Thyroid gland (tissue), 4 donors: ENCODE measurements at regions not wholly inside any gene's neighbourhood (a gene's known extent, or its start where the extent isn't known, plus 50 kb on each side); places are given as distances from the start of the nearest gene placed in this dataset.

ENCODE experiments used
- DNase-seq, 2 donors: peaks; one replicate each; pipeline ENCODE4 v3.0.0-alpha.2; 2019
- H3K27ac ChIP-seq, 3 donors: fragments of 200-600 bp; sonication (generic); 1 replicate in 2 of 3; 2 replicates in 1 of 3; pipeline ENCODE4 v1.5.1; 2016 to 2019; ENCODE audit warnings: mild to moderate bottlenecking in 1 of 3, moderate library complexity in 1 of 3
- H3K27me3 ChIP-seq: fragments of 200-600 bp; sonication (generic); one replicate; pipeline ENCODE4 v1.5.1; 2019
- H3K36me3 ChIP-seq, 2 donors: fragments of 200-600 bp; sonication (generic); one replicate each; pipeline ENCODE4 v1.5.1; 2016 to 2019
- H3K4me1 ChIP-seq, 2 donors: fragments of 200-600 bp; sonication (generic); one replicate each; pipeline ENCODE4 v1.5.1; 2017 to 2019
- H3K4me3 ChIP-seq, 3 donors: fragments of 200-600 bp; sonication (generic); replicated peaks in 1 of 3; 1 replicate in 2 of 3; 2 replicates in 1 of 3; pipeline ENCODE4 v1.5.1; 2016; ENCODE audit warnings: mild to moderate bottlenecking in 1 of 3
- H3K9me3 ChIP-seq: fragments of 200-600 bp; sonication (generic); one replicate; pipeline ENCODE4 v1.5.1; 2017
- POLR2A ChIP-seq, 2 donors: fragments of 450-650 bp; IDR thresholded peaks; one replicate each; pipeline ENCODE4 v1.6.1; 2017; ENCODE audit warnings: antibody characterized with exemption in 2 of 2, mild to moderate bottlenecking in 2 of 2, moderate library complexity in 1 of 2
- WGBS, 2 donors: methylation state at CpG; one replicate each; pipeline ENCODE4 v1.1.5; 2017; 5-methylcytosine and 5-hydroxymethylcytosine counted together
- intact Hi-C: fragments of 100-400 bp; cut with DNase I; formaldehyde crosslinking; loops from one replicate; pipeline ENCODE4 v1.15.1; 2023
- TF ChIP-seq, protein P1 (sequence below), 6 experiments: fragments of 200-600 bp in 3 of 6; fragments of 450-650 bp in 3 of 6; sonication (generic) in 3 of 6; IDR thresholded peaks; one replicate each; pipeline ENCODE4 v1.5.1; 2016 to 2019; ENCODE audit warnings: antibody characterized with exemption in 6 of 6, mild to moderate bottlenecking in 2 of 6, inconsistent platforms in 1 of 6, moderate library complexity in 1 of 6

DNA sequence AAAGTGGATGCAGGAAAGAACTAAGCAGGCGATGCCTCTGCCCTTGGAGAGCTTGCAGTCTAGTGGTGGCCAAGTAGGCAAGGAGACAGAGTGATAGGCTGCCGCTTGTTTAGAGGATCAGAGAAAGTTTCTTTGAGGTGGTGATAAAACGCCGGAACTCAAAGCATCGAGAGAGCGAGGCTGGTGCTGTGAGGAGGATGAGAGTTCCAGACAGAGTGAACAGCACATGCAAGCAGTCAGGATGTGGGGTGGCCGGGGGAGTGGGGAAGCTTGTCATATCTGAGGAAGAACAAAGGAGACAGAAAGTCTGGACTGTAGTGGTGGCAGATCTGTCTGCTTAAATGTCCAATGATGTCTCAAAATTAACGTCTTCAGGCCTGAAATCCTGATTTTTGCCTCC, 319.7 kb downstream of the SNAPC1 start:
- H3K27me3 ChIP-seq: no peaks in the 10 kb centered on the region
- no peaks in the 10 kb centered on the region for H3K36me3 ChIP-seq
- H3K4me3 ChIP-seq: no peak overlapping the region
- H3K4me1 ChIP-seq: no peaks in the 10 kb centered on the region
- intact Hi-C loops: no loop called here
- no peaks in the 10 kb centered on the region for H3K9me3 ChIP-seq
- TF ChIP-seq, protein P1, sequence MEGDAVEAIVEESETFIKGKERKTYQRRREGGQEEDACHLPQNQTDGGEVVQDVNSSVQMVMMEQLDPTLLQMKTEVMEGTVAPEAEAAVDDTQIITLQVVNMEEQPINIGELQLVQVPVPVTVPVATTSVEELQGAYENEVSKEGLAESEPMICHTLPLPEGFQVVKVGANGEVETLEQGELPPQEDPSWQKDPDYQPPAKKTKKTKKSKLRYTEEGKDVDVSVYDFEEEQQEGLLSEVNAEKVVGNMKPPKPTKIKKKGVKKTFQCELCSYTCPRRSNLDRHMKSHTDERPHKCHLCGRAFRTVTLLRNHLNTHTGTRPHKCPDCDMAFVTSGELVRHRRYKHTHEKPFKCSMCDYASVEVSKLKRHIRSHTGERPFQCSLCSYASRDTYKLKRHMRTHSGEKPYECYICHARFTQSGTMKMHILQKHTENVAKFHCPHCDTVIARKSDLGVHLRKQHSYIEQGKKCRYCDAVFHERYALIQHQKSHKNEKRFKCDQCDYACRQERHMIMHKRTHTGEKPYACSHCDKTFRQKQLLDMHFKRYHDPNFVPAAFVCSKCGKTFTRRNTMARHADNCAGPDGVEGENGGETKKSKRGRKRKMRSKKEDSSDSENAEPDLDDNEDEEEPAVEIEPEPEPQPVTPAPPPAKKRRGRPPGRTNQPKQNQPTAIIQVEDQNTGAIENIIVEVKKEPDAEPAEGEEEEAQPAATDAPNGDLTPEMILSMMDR (IDR thresholded peaks at IDR 0.05): no peak
- TF ChIP-seq POLR2A (IDR thresholded peaks at IDR 0.05): no peak
- 83 to 85% methylated on average over 8 of the region's 8 CpGs for WGBS, 2 donors
- H3K27ac ChIP-seq: no peak overlapping the region
- DNase-seq: no peak

DNA sequence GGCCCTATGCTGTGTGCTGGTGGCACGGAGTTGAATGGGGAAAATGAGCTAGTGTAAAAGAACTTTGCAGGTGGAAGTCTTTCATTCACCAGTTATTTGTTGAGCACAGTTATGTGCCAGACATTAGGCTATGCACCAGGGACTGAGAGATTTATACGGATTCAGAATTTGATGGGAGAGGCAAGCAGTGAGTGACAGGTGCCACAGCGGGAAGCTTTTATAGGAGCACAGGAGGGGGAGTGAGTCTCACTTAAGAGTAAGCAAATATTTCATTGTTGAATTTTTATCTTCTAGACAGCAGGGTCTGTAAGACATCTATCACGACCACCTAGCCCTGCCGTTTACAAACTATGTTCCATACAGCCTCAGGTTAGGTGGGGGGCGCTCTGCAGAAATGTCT, 320.6 kb downstream of the SNAPC1 start:
- Histone ChIP-seq H3K9me3 (no peaks in the 10 kb centered on the region), H3K27me3 (no peaks in the 10 kb centered on the region), H3K4me1 (no peaks in the 10 kb centered on the region), H3K36me3 (no peaks in the 10 kb centered on the region), H3K27ac (no peak overlapping the region), H3K4me3 (no peak overlapping the region)
- DNase-seq: no peak
- intact Hi-C loops: no loop called here
- 75 to 90% methylated on average over 6 of the region's 6 CpGs for WGBS, 2 donors
- TF ChIP-seq, protein P1 (IDR thresholded peaks at IDR 0.05): no peak
- TF ChIP-seq POLR2A (IDR thresholded peaks at IDR 0.05): no peak

DNA sequence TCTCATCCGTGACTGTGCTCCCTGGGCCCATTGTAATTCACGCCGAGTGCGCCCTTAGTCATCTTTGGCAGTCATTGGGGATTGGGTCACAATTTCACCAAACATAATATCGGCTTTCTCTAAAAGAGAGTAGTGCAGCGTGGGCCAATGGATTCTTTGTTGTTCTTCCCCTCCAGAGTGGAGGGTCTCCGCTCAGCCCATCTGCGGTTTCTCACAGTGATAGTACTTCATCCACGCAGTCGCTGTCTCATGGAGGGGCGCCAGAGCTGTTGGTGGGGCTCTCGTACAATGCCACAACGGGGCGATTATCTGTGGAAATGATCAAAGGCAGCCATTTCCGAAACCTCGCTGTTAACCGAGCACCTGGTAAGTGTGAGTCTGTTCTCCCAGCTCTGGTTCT, 321.8 kb downstream of the SNAPC1 start:
- intact Hi-C loops: no loop called here
- no peaks in the 10 kb centered on the region for H3K27me3 ChIP-seq
- no peak overlapping the region for H3K4me3 ChIP-seq

DNA sequence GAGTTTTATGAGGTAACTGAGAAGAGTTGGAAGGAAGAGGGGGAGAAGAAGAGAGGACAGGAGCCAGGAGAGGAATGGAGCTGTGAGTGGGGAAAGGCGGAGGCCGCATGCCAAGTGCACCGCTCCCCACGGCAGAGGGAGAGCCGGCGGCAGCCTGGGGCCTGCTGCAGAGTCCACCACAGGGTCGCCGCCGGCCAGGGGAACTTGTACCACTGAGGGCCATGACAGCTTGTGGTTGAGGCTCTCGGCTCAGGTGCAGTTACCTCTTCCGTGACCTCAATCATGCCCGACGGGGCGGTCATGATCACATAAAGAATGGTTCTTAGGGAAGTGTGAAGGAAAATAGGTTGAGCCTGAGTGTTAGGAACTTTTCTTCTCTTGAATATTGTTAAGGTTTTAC, 325.0 kb downstream of the SNAPC1 start:
- Histone ChIP-seq H3K36me3 (no peaks in the 10 kb centered on the region), H3K4me3 (no peak overlapping the region), H3K27ac (no peak overlapping the region), H3K27me3 (no peaks in the 10 kb centered on the region), H3K9me3 (no peaks in the 10 kb centered on the region), H3K4me1 (no peaks in the 10 kb centered on the region)
- WGBS, 2 donors: 92 to 95% methylated on average over 14 of the region's 14 CpGs
- no peak for DNase-seq
- no peak for TF ChIP-seq POLR2A (IDR thresholded peaks at IDR 0.05)
- TF ChIP-seq, protein P1 (IDR thresholded peaks at IDR 0.05): no peak
- intact Hi-C loops: no loop called here

More for the DNA sequence above, 321.8 kb downstream of the SNAPC1 start:
- TF ChIP-seq, protein P1 (IDR thresholded peaks at IDR 0.05): no peak
- no peak for TF ChIP-seq POLR2A (IDR thresholded peaks at IDR 0.05)
- Histone ChIP-seq H3K9me3 (no peaks in the 10 kb centered on the region), H3K4me1 (no peaks in the 10 kb centered on the region), H3K36me3 (no peaks in the 10 kb centered on the region), H3K27ac (no peak overlapping the region)
- 96% methylated on average over 17 of the region's 17 CpGs for WGBS, 2 donors
- DNase-seq: no peak

DNA sequence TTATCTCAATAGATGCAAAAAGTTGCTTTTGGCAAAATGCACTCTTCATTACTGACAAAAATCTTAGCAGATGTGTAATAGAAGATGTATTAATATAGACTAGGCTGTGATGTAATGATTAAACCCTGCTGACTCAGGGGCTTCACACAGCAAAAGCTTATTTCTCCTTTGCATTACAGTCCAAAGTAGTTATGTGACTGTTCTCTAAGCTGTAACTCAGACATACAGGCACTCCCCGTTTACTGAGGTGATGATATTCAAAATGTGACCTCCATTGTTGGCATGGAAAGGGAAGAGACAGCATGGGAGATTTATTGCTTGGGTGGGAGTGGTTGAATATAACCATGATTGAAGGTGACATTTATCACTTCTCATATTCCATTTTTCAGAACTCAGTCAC, 331.5 kb downstream of the SNAPC1 start:
- Histone ChIP-seq H3K4me1 (no peaks in the 10 kb centered on the region), H3K36me3 (no peaks in the 10 kb centered on the region), H3K27me3 (no peaks in the 10 kb centered on the region), H3K4me3 (no peak overlapping the region), H3K9me3 (no peaks in the 10 kb centered on the region), H3K27ac (no peak overlapping the region)
- TF ChIP-seq, protein P1 (IDR thresholded peaks at IDR 0.05): no peak
- TF ChIP-seq POLR2A (IDR thresholded peaks at IDR 0.05): no peak
- WGBS, 2 donors: 76 to 78% methylated on average over 1 of the region's 1 CpG
- DNase-seq: no peak
- intact Hi-C loops: no loop called here
